HG03354 (cell line): ENCODE measurements at regions not wholly inside any gene's neighbourhood (a gene's known extent, or its start where the extent isn't known, plus 50 kb on each side); places are given as distances from the start of the nearest gene placed in this dataset.

ENCODE experiments used
- ATAC-seq: cut with Tn5 transposase; IDR thresholded peaks from one replicate; pipeline ENCODE4 v1.9.1; 2021; ENCODE audit warnings: mild to moderate bottlenecking; ENCODE audit not compliant: unreplicated experiment, poor library complexity, severe bottlenecking

DNA sequence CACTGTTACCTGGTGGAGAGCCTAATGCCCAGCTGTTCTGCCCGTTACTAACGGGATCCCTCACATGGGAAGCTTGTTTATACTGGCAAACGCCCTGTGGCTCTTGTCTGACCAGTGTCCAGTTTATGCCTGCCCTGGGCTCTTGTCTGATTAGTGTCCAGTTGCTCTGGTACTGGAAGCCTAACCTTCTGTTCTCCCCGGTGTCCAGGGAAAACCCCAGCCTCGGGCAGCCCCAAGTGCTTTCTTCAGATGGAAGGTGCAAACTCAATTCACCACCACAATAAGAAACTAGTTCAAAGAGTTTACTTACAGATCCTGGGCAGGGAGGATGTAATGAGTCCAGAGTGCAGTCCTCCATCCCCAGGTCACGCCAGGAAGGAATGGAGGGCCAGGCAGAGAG, 148.4 kb downstream of the TBXT start:
- ATAC-seq = no peak

DNA sequence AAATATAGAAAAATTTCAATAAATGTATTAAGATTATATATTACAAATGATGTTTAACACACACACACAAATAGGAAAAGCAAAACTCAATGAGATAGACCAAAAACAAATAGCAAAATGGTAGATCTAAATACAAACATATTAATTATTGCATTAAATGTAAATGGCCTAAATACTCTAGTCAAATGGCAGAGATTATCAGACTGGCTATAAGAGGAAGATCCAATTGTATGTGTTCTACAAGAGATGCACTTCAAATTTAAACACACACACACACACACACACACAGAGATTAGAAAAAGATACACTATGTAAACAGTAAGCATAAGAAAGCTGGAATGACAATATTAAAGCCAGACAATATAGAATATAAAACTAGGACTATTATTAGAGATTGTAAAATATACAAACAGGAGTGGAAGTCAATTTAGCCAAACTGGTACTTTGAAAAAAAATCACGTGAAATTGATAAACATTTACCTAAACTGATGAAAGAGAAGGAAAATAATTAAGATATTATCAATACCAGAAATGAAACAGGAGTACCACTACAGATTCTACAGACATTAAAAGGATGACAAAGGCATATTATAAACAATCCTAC, 150.5 kb downstream of the TBXT start:
- ATAC-seq = no peak

DNA sequence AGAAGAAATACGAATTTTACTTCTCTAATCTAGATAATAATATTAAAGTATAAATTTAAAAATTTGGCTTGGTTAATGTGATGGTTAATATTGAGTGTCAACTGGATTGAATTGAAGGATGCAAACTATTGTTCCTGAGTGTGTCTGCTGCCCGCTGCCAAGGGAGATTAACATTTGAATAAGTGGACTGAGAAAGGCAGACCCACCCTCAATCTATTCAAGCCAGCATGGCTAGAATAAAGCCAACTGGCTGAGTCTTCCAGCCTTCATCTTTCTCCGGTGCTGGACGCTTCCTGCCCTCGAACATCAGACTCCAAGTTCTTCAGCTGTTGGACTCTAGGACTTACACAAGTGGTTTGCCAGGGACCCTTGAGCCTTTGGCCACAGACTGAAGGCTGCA, 152.7 kb downstream of the TBXT start:
- ATAC-seq = no peak

DNA sequence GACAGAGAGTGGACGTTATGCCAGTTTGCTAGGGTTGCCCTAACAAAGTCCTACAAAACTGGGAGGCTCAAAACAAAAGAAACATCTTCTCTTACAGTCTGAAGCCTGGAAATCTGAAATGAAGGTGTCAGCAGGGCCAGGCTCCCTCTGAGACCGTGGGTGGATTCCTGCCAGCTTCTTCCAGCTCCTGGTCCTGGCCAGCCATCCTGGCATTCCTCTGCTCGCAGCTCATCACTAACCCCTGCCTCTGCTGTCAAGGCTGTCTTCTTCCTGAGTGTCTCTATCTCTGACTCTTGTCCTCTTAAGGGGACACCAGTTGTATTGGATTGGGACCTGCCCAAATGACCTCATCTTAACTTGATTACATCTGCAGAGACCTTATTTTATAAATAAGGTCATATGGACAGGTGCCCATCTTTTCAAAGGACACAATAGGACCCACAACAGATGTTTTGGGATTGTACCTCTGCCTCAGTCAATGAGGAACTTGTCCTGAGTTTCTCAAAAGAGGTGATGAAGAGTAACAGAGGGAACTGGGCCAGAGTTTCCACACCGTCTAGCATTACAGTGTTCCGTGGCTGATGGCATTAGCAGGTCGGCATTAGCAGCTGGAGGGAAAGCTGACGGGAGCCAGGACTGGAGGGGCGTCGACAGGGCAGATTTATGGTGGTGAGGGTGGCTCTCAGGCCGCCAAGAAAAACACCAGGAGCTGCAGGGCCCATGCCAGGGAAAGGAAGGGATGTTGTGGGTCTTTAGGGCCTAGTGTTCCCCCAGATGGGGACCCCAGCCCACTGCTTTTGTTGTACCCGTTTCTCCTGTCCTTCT, 157.3 kb downstream of the TBXT start:
- no peak for ATAC-seq

DNA sequence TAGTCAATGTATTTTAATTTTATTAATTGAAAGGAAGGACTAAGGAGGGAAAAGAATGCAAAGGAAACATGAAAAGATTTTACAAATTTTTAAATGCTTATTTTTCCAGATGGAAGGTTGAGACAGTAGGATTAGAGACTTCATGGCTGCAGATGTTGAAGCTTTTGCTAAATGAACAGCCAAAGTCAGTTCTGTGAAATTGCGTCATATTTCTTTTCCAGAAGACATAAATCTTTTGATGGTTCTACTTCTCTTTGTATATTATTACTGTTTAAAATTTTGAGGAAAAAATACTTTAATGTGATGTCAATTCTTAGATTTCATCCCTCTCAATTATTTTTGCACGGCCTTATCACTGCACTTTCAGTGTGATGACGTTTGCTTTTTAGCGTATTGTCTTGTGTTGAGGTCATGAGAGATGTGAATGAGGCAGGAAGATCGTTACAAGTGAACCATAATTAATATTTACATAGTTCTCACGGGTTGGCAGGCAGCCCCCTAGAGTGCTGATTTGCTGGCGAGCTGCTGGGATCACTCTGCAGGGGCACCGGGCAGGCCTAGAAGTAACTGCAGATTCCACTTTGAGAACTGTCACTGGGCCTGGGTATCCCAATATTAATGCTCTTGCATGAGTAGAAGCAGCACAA, 158.1 kb downstream of the TBXT start:
- ATAC-seq = no peak

DNA sequence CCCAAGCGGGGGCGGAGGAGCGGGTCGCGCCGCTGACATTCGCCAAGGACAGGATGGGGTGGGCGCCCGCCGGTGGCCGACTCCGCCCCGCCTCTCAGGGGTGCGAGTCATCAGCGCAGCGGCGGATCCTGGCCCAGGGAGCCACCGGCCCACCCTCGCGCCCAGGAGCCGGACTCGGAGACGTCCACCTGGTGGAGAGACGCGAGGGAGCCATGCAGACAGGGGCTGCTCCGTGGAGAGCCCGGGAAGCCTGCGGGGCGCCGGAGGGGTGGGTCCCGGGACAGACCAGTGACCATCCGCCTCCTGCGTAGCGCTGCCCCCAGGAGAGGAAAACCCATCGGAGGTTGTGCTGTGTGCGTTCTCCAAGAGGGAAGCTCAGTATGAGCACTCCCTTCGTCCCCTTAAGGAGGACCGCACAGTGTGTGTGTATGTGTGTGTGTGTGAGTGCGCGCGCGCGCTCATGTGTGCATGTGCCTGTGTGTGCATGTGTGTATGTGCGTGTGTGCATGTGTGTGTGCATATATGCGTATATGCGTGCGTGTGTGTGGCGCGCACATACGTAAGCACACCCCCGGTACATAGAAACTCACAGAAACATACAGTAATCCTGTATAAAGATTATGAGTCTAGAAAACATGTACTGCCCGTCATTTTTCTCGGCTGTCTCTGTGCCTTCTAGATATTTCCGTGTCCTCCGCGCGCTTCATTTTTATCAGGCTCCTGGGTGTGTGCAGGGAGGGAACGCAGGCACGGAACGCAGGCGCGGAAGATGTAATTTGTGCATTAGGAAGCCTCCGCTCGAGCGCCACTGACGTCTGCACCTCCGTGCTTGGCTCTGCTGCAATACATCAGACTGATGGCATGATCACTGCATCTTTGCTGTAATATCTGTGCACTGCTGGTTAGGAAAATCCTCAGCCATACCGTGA, 158.9 kb downstream of the TBXT start:
- no peak for ATAC-seq

DNA sequence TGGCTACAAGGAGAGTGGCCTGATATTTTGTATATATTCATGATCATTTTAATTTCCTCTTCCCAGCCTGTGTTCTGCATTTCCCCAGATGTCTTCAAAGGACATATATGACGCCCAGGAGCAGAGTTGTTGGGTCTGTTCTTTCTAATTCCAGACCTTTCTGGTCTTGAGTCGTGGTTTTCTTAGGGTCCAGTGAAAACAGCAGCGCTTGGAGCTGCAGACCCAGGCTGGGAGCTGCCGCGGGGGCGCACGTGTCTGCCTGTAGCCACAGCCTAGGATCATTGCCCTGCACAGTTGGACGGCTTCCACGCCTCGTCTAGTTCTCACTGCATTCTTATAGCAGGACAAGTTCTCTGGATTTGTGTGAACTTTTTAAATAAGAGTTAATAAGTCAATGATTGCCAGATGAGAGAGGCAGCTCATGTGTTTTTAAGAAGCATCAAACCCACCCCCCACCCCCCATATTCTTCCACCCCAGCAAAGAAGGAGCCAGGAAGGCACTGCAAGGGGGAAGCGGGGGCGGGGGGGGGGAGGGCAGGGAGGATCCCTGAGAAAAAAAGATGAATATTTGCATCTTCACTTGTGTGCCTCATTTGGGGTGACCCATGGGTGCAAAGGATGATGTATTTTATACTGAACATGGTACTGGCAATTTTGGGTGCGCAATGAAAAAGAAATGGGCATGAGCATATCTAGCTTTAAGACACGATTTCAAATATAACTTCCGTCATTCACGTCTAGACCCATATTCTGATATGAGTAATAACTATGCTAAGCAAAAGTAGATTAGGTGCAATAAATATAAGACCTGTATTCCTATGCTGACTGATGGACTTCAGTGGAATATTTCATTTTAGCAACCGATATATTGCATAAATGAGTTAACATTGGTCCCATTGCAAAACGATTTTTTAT, 160.0 kb downstream of the TBXT start:
- no peak for ATAC-seq

DNA sequence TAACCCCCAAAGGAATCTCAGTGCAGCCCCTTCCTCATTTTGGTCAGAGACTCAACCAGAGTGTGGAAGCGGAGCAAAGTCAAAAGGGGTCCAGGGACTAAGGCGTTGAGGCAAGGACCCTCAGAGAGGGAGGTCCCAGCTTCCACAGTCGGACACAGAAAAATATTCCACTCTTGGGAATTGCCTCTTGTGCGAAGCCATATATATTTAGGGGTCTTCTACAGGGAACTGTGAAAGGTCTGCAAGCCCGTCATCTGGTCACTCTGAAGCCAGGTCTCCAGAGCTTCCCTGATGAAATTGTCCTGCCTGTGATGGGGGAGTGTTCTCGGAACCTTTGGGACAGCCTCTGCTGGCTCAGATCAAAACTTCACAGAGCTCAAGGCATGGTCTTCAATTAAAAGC, 160.8 kb downstream of the TBXT start:
- no peak for ATAC-seq

DNA sequence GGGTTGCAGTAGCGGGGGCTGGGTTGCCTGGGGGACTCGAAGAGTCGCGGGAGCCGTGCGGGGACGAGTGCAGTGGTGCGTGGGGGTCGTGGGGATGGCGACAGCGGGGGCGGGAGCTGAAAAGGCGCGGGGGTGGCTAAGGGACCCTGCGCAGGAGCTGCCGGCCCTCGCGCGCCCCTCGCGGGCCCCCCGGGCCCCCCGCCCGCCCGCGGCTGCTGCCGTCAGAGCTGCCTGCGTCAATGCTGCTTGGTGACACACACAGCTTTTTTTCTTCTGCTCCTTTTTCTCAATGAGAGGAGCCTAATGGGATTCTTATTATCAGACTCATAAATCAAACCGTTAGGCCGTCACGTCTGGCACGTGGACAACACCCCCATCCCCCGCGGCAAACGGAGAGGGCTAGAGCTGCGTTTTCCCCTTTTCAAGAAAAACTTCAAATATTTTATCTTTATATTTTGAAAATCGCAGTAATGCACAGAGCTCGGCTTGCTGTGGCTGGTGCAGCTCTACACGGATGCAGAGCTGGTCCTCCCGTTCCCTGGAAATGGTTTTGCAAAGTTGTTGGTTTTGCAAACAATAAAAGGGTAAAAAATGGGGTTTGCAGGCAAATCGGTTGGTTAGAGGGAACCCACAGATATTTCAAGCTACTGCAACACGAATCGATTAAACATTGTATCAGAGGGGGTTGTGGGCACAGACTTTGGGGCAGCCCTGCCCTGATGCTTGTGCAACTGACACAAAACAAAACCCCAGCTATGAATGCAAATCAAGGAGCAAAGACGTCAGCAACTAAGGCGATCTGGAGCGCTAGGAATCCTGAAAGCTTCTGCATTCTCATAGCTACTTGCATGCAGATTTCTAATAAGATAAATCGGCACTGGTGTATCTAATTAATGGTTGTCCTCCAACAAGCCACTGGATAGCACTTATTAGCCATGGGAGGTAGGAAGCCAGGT, 161.4 kb downstream of the TBXT start:
- ATAC-seq = no peak

DNA sequence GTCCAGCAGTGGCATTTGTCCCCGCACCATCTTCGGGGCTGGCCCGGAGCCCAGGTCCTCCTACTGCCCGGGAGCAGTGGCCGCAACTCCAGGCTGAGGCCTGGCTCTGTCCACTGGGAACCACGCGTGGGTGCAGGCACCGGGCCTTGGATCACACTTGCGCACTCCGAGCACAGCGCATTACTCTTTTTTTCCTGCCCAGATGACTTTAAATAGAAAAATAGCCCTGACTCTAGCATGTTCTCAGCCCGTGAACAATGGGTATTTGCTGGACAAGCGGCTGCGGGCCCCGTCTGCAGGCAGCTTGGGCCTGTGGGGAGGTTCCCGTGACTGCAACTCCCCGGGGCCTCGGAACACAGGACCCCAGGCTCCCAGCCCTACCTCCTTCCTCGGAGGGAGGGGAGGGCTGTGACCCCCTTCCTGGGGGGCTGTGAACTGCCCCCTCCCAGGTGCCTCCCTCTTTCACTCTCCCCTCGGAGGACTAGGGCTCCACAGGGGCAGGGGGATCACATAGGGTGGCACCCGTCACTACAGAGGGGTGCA, 162.2 kb downstream of the TBXT start:
- ATAC-seq = no peak

DNA sequence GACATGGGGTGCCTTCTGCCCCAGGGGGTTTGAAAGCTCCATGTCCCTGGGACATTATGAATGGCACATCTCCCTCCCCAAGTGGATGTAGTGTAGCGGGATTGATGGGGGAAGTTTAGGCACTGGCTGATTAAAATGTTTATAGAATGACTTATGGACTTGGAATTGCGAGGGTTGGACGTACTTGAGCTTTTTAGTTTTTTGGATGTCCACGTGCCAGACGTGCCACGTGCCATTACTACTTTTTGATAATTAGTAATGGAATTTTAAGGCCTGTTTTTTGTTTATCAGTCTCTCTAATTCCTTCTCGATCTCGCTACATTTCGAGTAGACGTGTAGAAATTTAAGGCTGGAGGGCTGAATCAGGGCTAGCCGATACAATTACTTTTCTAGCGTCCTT, 162.8 kb downstream of the TBXT start:
- ATAC-seq = no peak

DNA sequence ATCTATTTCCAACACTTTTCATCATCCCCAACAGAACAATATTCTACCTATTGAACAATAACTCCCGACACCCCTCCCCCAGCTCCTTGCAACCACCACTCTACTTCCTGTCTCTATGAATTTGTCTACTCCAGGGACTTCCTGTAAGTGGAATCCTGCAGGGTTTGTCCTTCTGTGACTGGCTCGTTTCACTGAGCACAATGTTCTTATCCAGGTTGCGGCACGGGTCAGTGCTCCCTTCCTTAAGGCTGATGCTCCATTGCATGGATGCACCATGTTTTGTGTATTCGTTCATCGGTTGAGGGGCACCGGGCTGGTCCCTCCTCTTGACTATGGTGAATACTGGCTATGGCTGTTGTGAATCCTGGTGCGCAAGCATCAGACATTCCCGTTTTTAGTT, 163.2 kb downstream of the TBXT start:
- ATAC-seq = no peak

DNA sequence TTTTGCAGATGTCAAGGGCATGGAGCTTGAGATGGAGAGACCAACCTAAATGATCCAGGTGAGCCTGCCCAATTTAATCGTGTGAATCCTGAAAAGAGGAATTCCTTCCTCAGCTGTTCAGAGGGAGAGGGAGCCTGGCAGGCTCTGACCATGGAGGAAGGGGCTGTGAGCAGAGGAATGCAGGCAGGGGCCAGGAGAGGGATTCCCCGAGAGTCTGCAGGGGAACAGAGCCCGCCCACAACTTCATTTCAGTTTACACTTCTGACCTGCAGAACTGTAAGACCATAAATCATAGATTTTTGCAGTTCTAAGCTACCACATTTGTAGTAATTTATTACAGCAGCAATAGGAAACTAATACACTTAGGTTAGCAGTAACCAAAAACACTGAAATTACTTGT, 164.1 kb downstream of the TBXT start:
- no peak for ATAC-seq

DNA sequence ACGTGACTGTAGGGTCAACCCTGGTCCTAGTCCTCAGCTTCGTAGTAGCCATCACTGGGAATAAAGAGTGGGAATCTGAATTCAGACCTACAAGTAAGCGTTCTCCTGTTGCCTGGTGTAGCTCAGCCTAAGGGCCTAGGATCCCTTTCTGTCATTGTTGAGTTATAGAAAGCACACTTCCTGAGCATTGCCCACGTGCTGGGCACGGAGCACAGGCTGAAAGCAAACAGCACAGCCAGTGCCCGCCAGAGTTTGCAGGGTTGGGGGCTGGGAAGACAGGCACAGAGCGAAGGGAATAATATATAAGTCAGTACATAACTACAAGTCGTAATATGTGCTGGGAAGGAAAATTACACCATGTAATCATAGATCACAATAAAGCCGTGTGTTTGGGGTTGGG, 166.3 kb downstream of the TBXT start:
- ATAC-seq = no peak

DNA sequence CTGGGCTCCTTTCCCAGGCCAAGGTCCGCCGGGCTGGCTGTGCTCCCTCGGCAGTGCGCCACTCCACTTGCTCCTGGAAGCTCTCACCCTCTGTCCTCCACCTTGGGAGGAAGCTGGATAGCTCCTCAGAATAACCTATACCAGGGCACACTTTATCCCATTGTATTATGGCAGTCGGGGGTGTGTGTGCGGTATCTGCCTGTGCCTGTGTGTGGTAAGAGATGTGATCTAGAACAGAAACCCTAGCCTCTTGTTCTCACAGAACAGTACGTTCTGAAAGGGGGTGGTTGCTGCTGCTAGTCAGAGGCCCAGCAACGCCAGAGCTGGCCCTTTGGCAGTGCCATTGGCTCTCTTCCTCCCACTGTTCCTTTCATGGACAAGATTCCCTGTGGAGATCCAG, 168.4 kb downstream of the TBXT start:
- no peak for ATAC-seq

DNA sequence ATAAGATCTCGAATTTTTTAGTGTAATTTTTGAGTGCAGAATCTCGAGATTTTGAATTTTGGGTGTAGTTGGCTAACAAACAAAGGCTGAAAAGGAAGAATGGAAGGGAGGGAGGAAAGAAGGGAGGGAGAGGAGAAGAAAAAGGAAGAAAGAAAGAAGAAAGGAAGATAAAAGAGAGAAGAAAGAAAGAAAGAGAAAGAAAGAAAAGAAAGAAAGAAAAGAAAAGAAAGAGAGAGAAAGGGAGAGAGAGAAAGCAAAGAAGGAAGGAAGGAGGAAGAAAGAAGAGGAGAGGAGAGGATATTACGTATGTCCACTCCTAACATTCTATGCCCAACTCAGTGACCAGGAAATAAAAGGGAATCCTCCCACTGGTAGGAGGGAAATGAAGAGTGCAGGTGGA, 169.6 kb downstream of the TBXT start:
- no peak for ATAC-seq

DNA sequence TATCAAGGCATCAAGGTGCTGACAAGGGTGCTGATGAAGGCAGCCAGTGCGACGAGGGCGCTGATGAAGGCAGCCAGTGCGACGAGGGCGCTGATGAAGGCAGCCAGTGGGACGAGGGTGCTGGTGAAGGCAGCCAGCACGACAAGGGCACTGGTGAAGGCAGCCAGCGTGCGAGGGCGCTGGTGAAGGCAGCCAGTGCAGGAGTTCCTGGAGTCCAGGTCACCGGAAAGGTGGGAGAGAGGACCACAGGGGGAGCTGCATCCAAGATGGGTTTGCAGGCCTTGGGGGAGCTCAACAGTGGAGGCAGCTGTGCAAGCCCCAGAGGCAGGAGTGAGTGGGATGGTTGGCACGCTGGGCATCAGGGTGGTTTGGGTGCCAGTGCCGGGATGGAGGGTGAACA, 176.3 kb downstream of the TBXT start:
- no peak for ATAC-seq

DNA sequence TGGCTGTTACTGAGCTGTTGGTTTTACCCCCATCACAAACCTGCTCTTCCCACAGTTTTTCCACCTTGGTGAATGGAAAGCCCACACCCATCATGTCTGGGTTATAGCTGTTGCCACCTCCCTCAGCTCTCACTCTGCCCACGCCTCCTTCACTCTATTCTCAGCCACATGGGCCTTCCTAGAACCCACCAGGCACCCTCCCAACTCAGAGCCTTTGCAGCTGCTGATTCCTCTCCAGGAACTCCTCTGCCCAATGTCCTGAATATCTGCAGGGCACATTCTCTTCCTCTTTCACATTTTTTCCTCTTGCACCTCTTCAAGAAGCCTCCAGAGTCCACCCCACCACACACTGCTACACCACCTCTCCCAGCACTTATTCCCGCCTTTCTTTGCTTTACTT, 177.4 kb downstream of the TBXT start:
- no peak for ATAC-seq
